ENCODE measurements at regions not wholly inside any gene's neighbourhood (a gene's known extent, or its start where the extent isn't known, plus 50 kb on each side); places are given as distances from the start of the nearest gene placed in this dataset.

DNA sequence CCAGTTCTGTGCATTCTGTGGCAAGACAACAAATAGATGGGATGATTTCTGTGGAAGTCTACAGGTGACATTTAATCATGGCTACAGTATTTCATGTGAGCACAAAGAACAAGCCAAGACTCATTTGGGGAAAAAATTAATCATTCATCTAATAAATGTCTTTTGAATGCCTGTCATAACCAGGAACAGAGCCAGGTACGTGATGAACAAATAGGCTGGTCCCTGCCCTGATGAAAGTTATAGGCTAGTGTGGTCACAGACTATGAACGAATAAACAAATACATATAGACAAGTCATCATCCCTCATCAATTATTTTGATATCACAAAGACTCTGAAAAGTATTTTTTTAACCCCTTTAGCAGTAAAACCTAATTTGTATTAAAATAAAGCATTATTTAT lies 226.4 kb upstream of the RRP15 start:
- Histone ChIP-seq H3K4me2 (ENCODE audit: control insufficient read depth, insufficient read depth) (no peak overlapping the region), H4K20me1 (ENCODE audit: control insufficient read depth, insufficient read depth) (no peaks in the 10 kb centered on the region), H3K27me3 (replicated peaks in 1 of 2; ENCODE audit: control insufficient read depth in 2 of 2, insufficient read depth in 2 of 2, low read length in 1 of 2) (no peaks in the 10 kb centered on the region), H2AFZ (ENCODE audit: control insufficient read depth, low read depth, low read length) (no peak overlapping the region), H3K4me3 (no peak overlapping the region), H3K4me1 (ENCODE audit: control insufficient read depth, insufficient read depth, low read length) (no peaks in the 10 kb centered on the region), H3K27ac (ENCODE audit: control insufficient read depth, insufficient read depth) (no peak overlapping the region), H3K79me2 (ENCODE audit: control insufficient read depth, insufficient read depth, low read length) (no peaks in the 10 kb centered on the region), H3K9me3 (replicated peaks; ENCODE audit: control insufficient read depth, insufficient read depth, low read length) (no peaks in the 10 kb centered on the region), H3K36me3 (ENCODE audit: control insufficient read depth in 2 of 2, insufficient read depth in 2 of 2, low read length in 1 of 2) (no peaks in the 10 kb centered on the region), H3K9ac (ENCODE audit: control insufficient read depth, insufficient read depth, low read length) (no peak overlapping the region)
- 2% methylated on average over 2 of the region's 2 CpGs for WGBS (ENCODE audit: insufficient coverage, insufficient replicate concordance, low lambda C conversion rate, missing lambda C conversion rate)
- RAD21 ChIA-PET (ENCODE audit: unreplicated experiment), result no interaction called here
- CTCF ChIA-PET, result no interaction called here
- FAIRE-seq, result no peak
- POLR2A ChIA-PET, result no interaction called here
- DNase-seq (ENCODE audit: low read depth, low spot score), result no peak
- no TSS peak for BruUV-seq (replicated peaks)
- SMC1A ChIA-PET (ENCODE audit: uncharacterized antibody, unreplicated experiment), result no interaction called here
- in situ Hi-C loops (cut with MboI), result no loop called here
- TF ChIP-seq, protein P1, sequence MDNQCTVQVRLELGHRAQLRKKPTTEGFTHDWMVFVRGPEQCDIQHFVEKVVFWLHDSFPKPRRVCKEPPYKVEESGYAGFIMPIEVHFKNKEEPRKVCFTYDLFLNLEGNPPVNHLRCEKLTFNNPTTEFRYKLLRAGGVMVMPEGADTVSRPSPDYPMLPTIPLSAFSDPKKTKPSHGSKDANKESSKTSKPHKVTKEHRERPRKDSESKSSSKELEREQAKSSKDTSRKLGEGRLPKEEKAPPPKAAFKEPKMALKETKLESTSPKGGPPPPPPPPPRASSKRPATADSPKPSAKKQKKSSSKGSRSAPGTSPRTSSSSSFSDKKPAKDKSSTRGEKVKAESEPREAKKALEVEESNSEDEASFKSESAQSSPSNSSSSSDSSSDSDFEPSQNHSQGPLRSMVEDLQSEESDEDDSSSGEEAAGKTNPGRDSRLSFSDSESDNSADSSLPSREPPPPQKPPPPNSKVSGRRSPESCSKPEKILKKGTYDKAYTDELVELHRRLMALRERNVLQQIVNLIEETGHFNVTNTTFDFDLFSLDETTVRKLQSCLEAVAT (IDR thresholded peaks at IDR 0.05), result no peak
- no peak for TF ChIP-seq CHD1 (IDR thresholded peaks at IDR 0.05; ENCODE audit: low read depth, low read length)
- TF ChIP-seq CREB1 (IDR thresholded peaks at IDR 0.05; ENCODE audit: low read depth), result no peak
- TF ChIP-seq ZNF384 (IDR thresholded peaks at IDR 0.05; ENCODE audit: borderline replicate concordance, low read depth, low read length), result no peak
- no peak for TF ChIP-seq CBX5 (IDR thresholded peaks at IDR 0.05; ENCODE audit: low read depth)
- TF ChIP-seq, protein P2, sequence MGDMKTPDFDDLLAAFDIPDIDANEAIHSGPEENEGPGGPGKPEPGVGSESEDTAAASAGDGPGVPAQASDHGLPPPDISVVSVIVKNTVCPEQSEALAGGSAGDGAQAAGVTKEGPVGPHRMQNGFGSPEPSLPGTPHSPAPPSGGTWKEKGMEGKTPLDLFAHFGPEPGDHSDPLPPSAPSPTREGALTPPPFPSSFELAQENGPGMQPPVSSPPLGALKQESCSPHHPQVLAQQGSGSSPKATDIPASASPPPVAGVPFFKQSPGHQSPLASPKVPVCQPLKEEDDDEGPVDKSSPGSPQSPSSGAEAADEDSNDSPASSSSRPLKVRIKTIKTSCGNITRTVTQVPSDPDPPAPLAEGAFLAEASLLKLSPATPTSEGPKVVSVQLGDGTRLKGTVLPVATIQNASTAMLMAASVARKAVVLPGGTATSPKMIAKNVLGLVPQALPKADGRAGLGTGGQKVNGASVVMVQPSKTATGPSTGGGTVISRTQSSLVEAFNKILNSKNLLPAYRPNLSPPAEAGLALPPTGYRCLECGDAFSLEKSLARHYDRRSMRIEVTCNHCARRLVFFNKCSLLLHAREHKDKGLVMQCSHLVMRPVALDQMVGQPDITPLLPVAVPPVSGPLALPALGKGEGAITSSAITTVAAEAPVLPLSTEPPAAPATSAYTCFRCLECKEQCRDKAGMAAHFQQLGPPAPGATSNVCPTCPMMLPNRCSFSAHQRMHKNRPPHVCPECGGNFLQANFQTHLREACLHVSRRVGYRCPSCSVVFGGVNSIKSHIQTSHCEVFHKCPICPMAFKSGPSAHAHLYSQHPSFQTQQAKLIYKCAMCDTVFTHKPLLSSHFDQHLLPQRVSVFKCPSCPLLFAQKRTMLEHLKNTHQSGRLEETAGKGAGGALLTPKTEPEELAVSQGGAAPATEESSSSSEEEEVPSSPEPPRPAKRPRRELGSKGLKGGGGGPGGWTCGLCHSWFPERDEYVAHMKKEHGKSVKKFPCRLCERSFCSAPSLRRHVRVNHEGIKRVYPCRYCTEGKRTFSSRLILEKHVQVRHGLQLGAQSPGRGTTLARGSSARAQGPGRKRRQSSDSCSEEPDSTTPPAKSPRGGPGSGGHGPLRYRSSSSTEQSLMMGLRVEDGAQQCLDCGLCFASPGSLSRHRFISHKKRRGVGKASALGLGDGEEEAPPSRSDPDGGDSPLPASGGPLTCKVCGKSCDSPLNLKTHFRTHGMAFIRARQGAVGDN (IDR thresholded peaks at IDR 0.05), result no peak
- TF ChIP-seq FOXM1 (IDR thresholded peaks at IDR 0.05; ENCODE audit: low read depth, low read length), result no peak
- no peak for TF ChIP-seq MEF2A (IDR thresholded peaks at IDR 0.05; ENCODE audit: insufficient read depth, low read depth, low read length)
- no peak for TF ChIP-seq BACH1 (IDR thresholded peaks at IDR 0.05; ENCODE audit: borderline replicate concordance)
- intact Hi-C loops (cut with micrococcal nuclease; ENCODE audit: unreplicated experiment), result no loop called here
- ATAC-seq, result no peak
